ENCODE measurements at regions not wholly inside any gene's neighbourhood (a gene's known extent, or its start where the extent isn't known, plus 50 kb on each side); places are given as distances from the start of the nearest gene placed in this dataset.
"Not testable (repeated sequence)": the region's sequence is repeated elsewhere in the genome, so short reads cannot be mapped to it uniquely, and the experiment has no call there.

DNA sequence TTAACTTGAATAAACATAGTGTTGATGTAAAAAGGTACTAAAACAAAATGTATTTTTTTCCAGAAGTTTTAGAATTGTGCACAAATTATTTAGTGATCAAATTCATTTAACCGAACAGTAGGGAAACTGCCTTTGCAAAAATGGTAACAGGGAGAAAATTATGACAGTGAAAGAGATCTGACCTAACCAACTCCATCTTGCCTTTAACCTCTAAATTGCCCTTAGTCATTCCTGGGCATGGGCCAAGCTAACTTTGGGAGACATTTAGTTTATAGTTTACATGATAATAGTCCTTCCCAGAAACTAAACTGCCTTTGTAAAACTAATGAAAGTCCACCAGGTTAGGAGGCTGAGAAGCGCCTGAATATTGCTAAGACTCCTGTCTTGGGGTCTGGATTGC, 361.3 kb upstream of the PCDH15 start:
- TF ChIP-seq, protein P1, sequence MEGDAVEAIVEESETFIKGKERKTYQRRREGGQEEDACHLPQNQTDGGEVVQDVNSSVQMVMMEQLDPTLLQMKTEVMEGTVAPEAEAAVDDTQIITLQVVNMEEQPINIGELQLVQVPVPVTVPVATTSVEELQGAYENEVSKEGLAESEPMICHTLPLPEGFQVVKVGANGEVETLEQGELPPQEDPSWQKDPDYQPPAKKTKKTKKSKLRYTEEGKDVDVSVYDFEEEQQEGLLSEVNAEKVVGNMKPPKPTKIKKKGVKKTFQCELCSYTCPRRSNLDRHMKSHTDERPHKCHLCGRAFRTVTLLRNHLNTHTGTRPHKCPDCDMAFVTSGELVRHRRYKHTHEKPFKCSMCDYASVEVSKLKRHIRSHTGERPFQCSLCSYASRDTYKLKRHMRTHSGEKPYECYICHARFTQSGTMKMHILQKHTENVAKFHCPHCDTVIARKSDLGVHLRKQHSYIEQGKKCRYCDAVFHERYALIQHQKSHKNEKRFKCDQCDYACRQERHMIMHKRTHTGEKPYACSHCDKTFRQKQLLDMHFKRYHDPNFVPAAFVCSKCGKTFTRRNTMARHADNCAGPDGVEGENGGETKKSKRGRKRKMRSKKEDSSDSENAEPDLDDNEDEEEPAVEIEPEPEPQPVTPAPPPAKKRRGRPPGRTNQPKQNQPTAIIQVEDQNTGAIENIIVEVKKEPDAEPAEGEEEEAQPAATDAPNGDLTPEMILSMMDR (IDR thresholded peaks at IDR 0.05), result not testable (repeated sequence)
- not testable (repeated sequence) for TF ChIP-seq POLR2A (IDR thresholded peaks at IDR 0.05)

Measured in tibial nerve (tissue), 3 donors.